Thyroid gland (tissue), 4 donors: ENCODE measurements at regions not wholly inside any gene's neighbourhood (a gene's known extent, or its start where the extent isn't known, plus 50 kb on each side); places are given as distances from the start of the nearest gene placed in this dataset.

ENCODE experiments used
- DNase-seq, 2 donors: peaks; one replicate each; pipeline ENCODE4 v3.0.0-alpha.2; 2019
- H3K27ac ChIP-seq, 3 donors: fragments of 200-600 bp; sonication (generic); 1 replicate in 2 of 3; 2 replicates in 1 of 3; pipeline ENCODE4 v1.5.1; 2016 to 2019; ENCODE audit warnings: mild to moderate bottlenecking in 1 of 3, moderate library complexity in 1 of 3
- H3K27me3 ChIP-seq: fragments of 200-600 bp; sonication (generic); one replicate; pipeline ENCODE4 v1.5.1; 2019
- H3K36me3 ChIP-seq, 2 donors: fragments of 200-600 bp; sonication (generic); one replicate each; pipeline ENCODE4 v1.5.1; 2016 to 2019
- H3K4me1 ChIP-seq, 2 donors: fragments of 200-600 bp; sonication (generic); one replicate each; pipeline ENCODE4 v1.5.1; 2017 to 2019
- H3K4me3 ChIP-seq, 3 donors: fragments of 200-600 bp; sonication (generic); replicated peaks in 1 of 3; 1 replicate in 2 of 3; 2 replicates in 1 of 3; pipeline ENCODE4 v1.5.1; 2016; ENCODE audit warnings: mild to moderate bottlenecking in 1 of 3
- H3K9me3 ChIP-seq: fragments of 200-600 bp; sonication (generic); one replicate; pipeline ENCODE4 v1.5.1; 2017
- POLR2A ChIP-seq, 2 donors: fragments of 450-650 bp; IDR thresholded peaks; one replicate each; pipeline ENCODE4 v1.6.1; 2017; ENCODE audit warnings: antibody characterized with exemption in 2 of 2, mild to moderate bottlenecking in 2 of 2, moderate library complexity in 1 of 2
- WGBS, 2 donors: methylation state at CpG; one replicate each; pipeline ENCODE4 v1.1.5; 2017; 5-methylcytosine and 5-hydroxymethylcytosine counted together
- intact Hi-C: fragments of 100-400 bp; cut with DNase I; formaldehyde crosslinking; loops from one replicate; pipeline ENCODE4 v1.15.1; 2023
- TF ChIP-seq, protein P1 (sequence below), 6 experiments: fragments of 200-600 bp in 3 of 6; fragments of 450-650 bp in 3 of 6; sonication (generic) in 3 of 6; IDR thresholded peaks; one replicate each; pipeline ENCODE4 v1.5.1; 2016 to 2019; ENCODE audit warnings: antibody characterized with exemption in 6 of 6, mild to moderate bottlenecking in 2 of 6, inconsistent platforms in 1 of 6, moderate library complexity in 1 of 6

DNA sequence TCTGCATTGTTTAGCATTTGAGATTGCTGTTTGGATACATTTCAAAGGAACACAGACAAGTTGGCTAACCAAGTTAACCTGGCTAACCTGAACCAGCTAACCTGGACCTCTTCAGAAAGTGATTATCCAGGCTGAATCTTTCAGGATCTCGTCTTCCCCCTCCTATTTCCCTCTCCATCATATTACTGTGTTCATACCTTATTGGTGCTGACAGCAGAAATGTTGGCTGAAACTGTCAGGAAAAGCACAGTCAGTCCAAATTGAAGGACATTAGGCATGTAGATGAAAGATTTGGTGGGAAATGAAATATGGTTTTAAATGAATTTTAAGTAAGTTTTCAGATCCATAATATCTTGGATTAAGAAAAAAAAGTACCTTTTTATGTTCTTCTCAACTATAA lies 92.5 kb upstream of the NEUROD1 start:
- 85 to 89% methylated on average over 1 of the region's 1 CpG for WGBS, 2 donors
- TF ChIP-seq, protein P1, sequence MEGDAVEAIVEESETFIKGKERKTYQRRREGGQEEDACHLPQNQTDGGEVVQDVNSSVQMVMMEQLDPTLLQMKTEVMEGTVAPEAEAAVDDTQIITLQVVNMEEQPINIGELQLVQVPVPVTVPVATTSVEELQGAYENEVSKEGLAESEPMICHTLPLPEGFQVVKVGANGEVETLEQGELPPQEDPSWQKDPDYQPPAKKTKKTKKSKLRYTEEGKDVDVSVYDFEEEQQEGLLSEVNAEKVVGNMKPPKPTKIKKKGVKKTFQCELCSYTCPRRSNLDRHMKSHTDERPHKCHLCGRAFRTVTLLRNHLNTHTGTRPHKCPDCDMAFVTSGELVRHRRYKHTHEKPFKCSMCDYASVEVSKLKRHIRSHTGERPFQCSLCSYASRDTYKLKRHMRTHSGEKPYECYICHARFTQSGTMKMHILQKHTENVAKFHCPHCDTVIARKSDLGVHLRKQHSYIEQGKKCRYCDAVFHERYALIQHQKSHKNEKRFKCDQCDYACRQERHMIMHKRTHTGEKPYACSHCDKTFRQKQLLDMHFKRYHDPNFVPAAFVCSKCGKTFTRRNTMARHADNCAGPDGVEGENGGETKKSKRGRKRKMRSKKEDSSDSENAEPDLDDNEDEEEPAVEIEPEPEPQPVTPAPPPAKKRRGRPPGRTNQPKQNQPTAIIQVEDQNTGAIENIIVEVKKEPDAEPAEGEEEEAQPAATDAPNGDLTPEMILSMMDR (IDR thresholded peaks at IDR 0.05): no peak
- TF ChIP-seq POLR2A (IDR thresholded peaks at IDR 0.05): no peak
- Histone ChIP-seq H3K36me3 (no peaks in the 10 kb centered on the region), H3K27ac (no peak overlapping the region), H3K4me3 (no peak overlapping the region), H3K4me1 (no peaks in the 10 kb centered on the region), H3K9me3 (no peaks in the 10 kb centered on the region), H3K27me3 (no peaks in the 10 kb centered on the region)
- intact Hi-C loops: no loop called here
- DNase-seq: no peak

GRCh38 chr2:181774685-181775084 lies 94.4 kb upstream of the NEUROD1 start:
- H3K4me3 ChIP-seq: no peak overlapping the region
- intact Hi-C loops: no loop called here
- H3K36me3 ChIP-seq: no peaks in the 10 kb centered on the region
- TF ChIP-seq, protein P1 (IDR thresholded peaks at IDR 0.05): no peak
- TF ChIP-seq POLR2A (IDR thresholded peaks at IDR 0.05): no peak
- H3K27ac ChIP-seq: no peak overlapping the region
- no peaks in the 10 kb centered on the region for H3K9me3 ChIP-seq
- H3K4me1 ChIP-seq: peaks cover 0 to 2% of the 10 kb centered on the region in 2 donors
- DNase-seq: no peak
- H3K27me3 ChIP-seq: no peaks in the 10 kb centered on the region
- 87 to 90% methylated on average over 4 of the region's 4 CpGs for WGBS, 2 donors

DNA sequence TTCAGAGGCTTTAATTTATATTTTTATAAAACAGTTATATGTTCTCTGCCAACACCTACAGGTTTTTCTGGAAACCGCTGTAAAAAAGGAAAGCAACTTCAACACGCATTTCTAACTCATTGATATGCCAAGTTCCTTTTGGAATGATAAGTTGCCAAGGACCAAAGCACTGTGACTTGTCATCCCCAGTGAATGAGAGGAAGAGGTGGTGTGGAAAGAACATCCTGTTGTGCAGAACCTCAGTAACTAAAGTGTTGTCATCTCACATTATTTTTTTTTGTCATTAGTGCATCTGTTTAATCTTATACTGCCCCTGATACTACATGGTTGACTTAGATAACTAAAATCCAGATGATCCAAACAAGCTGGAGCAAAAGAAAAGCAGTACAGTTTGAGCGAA lies 96.0 kb upstream of the NEUROD1 start:
- no peak for TF ChIP-seq POLR2A (IDR thresholded peaks at IDR 0.05)
- TF ChIP-seq, protein P1 (IDR thresholded peaks at IDR 0.05): no peak
- Histone ChIP-seq H3K4me1 (peaks cover 0 to 10% of the 10 kb centered on the region in 2 donors), H3K4me3 (no peak overlapping the region), H3K27ac (no peak overlapping the region), H3K27me3 (no peaks in the 10 kb centered on the region), H3K9me3 (no peaks in the 10 kb centered on the region), H3K36me3 (no peaks in the 10 kb centered on the region)
- 75 to 84% methylated on average over 3 of the region's 3 CpGs for WGBS, 2 donors
- DNase-seq: no peak
- intact Hi-C loops: no loop called here

- WGBS, 2 donors: 89 to 92% methylated on average over 3 of the region's 3 CpGs
- Histone ChIP-seq H3K27me3 (no peaks in the 10 kb centered on the region), H3K27ac (no peak overlapping the region)
These were observed 97.4 kb upstream of the NEUROD1 start for GRCh38 chr2:181777734-181778133.

GRCh38 chr2:181778621-181779201 lies 98.4 kb upstream of the NEUROD1 start:
- 77 to 95% methylated on average over 2 of the region's 2 CpGs for WGBS, 2 donors
- Histone ChIP-seq H3K27ac (no peak overlapping the region), H3K4me1 (peaks cover 0 to 10% of the 10 kb centered on the region in 2 donors), H3K36me3 (no peaks in the 10 kb centered on the region), H3K4me3 (no peak overlapping the region), H3K27me3 (no peaks in the 10 kb centered on the region), H3K9me3 (no peaks in the 10 kb centered on the region)
- TF ChIP-seq POLR2A (IDR thresholded peaks at IDR 0.05): no peak
- TF ChIP-seq, protein P1 (IDR thresholded peaks at IDR 0.05): no peak
- intact Hi-C loops: no loop called here
- DNase-seq: no peak

More at GRCh38 chr2:181777734-181778133, 97.4 kb upstream of the NEUROD1 start:
- no peaks in the 10 kb centered on the region for H3K36me3 ChIP-seq
- intact Hi-C loops: no loop called here
- TF ChIP-seq, protein P1 (IDR thresholded peaks at IDR 0.05): no peak
- no peak for TF ChIP-seq POLR2A (IDR thresholded peaks at IDR 0.05)
- DNase-seq: no peak
- H3K4me1 ChIP-seq: peaks cover 0 to 10% of the 10 kb centered on the region in 2 donors
- no peaks in the 10 kb centered on the region for H3K9me3 ChIP-seq
- no peak overlapping the region for H3K4me3 ChIP-seq
